H1 (cell line): ENCODE measurements at regions not wholly inside any gene's neighbourhood (a gene's known extent, or its start where the extent isn't known, plus 50 kb on each side); places are given as distances from the start of the nearest gene placed in this dataset.
A peak's percentile ranks its signal among the peaks of the same experiment; 100 is the strongest.

Source experiments
- CTCF ChIA-PET: fragments of 300-600 bp; sonication (Branson Sonifier 250); formaldehyde crosslinking; loops from one replicate; lab custom pipeline; 2021; ENCODE audit not compliant: partially characterized antibody; lab: Charles Lee
- POLR2A ChIA-PET: fragments of 300-600 bp; sonication (Branson Sonifier 250); formaldehyde crosslinking; loops from one replicate; lab custom pipeline; 2021; ENCODE audit warnings: inconsistent platforms; ENCODE audit not compliant: partially characterized antibody; lab: Charles Lee
- DNase-seq, 2 experiments: peaks; one replicate each; pipeline versions ENCODE4 v3.0.0 to v3.0.0-alpha.2; 2010 to 2022; ENCODE audit warnings: low spot score in 2 of 2, low read depth in 1 of 2, mixed read lengths in 1 of 2
- FAIRE-seq: peaks from 2 replicates; lab custom pipeline; 2011; peaks lifted over from hg19 to GRCh38; lab: Jason Lieb, UNC
- H2AFZ ChIP-seq: 2 replicates; pipeline ENCODE4 v1.8.1; 2012; ENCODE audit warnings: low read length, inconsistent platforms
- H2AK5ac ChIP-seq: 2 replicates; pipeline ENCODE4 v1.6.1; 2013; ENCODE audit warnings: low read depth, low read length
- H2BK120ac ChIP-seq: replicated peaks from 2 replicates; pipeline ENCODE3; 2013; ENCODE audit warnings: low read depth, low read length, inconsistent platforms
- H2BK12ac ChIP-seq: 2 replicates; pipeline ENCODE4 v1.6.1; 2013; ENCODE audit warnings: low read depth, low read length
- H2BK15ac ChIP-seq: 2 replicates; pipeline ENCODE4 v1.6.1; 2013; ENCODE audit warnings: low read length
- H2BK20ac ChIP-seq: 2 replicates; pipeline ENCODE4 v1.6.1; 2013; ENCODE audit warnings: low read length
- H2BK5ac ChIP-seq: 2 replicates; pipeline ENCODE4 v1.6.1; 2013; ENCODE audit warnings: low read depth, low read length
- H3K14ac ChIP-seq: 2 replicates; pipeline ENCODE4 v1.6.1; 2013; ENCODE audit warnings: inconsistent platforms; ENCODE audit not compliant: insufficient read length
- H3K18ac ChIP-seq: 2 replicates; pipeline ENCODE4 v1.6.1; 2013; ENCODE audit warnings: low read length; ENCODE audit errors: extremely low read depth
- H3K23ac ChIP-seq: 2 replicates; pipeline ENCODE4 v1.6.1; 2013; ENCODE audit warnings: inconsistent platforms; ENCODE audit not compliant: insufficient read length
- H3K23me2 ChIP-seq: 2 replicates; pipeline ENCODE4 v1.6.1; 2013; ENCODE audit warnings: low read depth, low read length
- H3K27ac ChIP-seq: 2 replicates; pipeline ENCODE4 v1.6.1; 2011; ENCODE audit warnings: low read depth, low read length, inconsistent platforms
- H3K27me3 ChIP-seq, 4 experiments: replicated peaks in 1 of 4; 1 replicate in 1 of 4; 2 replicates in 3 of 4; pipeline versions ENCODE4 v1.6.1 to v1.8.1; 2011 to 2013; ENCODE audit warnings: low read length in 3 of 4, mild to moderate bottlenecking in 3 of 4, inconsistent platforms in 2 of 4, mixed read lengths in 2 of 4, moderate library complexity in 1 of 4; ENCODE audit not compliant: control insufficient read depth in 3 of 4, insufficient read depth in 3 of 4; ENCODE audit errors: extremely low read depth in 1 of 4
- H3K36me3 ChIP-seq, 4 experiments: 2 replicates each; pipeline versions ENCODE4 v1.6.1 to v1.8.1; 2011 to 2013; ENCODE audit warnings: mild to moderate bottlenecking in 4 of 4, low read length in 3 of 4, moderate library complexity in 2 of 4, control low read depth in 1 of 4, inconsistent platforms in 1 of 4; ENCODE audit not compliant: insufficient read depth in 4 of 4, control insufficient read depth in 2 of 4
- H3K4ac ChIP-seq: replicated peaks from 2 replicates; pipeline ENCODE3; 2013; ENCODE audit warnings: low read length, low read depth, mixed read lengths, inconsistent platforms; ENCODE audit not compliant: insufficient read length
- H3K4me1 ChIP-seq, 4 experiments: replicated peaks in 1 of 4; 1 replicate in 1 of 4; 2 replicates in 3 of 4; pipeline versions ENCODE4 v1.6.1 to v1.8.1; 2011 to 2013; ENCODE audit warnings: low read length in 3 of 4, inconsistent platforms in 2 of 4, mixed read lengths in 1 of 4; ENCODE audit not compliant: insufficient read depth in 4 of 4, control insufficient read depth in 3 of 4
- H3K4me2 ChIP-seq, 2 experiments: 2 replicates each; pipeline versions ENCODE4 v1.6.1 to v1.8.1; 2011 to 2013; ENCODE audit warnings: low read depth in 2 of 2, low read length in 2 of 2, control low read depth in 1 of 2, inconsistent platforms in 1 of 2, mild to moderate bottlenecking in 1 of 2; ENCODE audit not compliant: insufficient read depth in 1 of 2
- H3K4me3 ChIP-seq, 4 experiments: fragments of 200-600, 300-600 bp in 1 of 4; sonication (generic), shearing (Covaris generic), sonication (Bioruptor Twin) in 1 of 4; 2 replicates each; pipeline versions ENCODE4 v1.5.1 to v1.8.1; 2011 to 2016; ENCODE audit warnings: low read length in 4 of 4, low read depth in 3 of 4, control low read depth in 2 of 4, inconsistent platforms in 2 of 4, mild to moderate bottlenecking in 2 of 4, mixed read lengths in 1 of 4, moderate library complexity in 1 of 4; ENCODE audit not compliant: insufficient read depth in 2 of 4; ENCODE audit errors: extremely low read depth in 1 of 4
- H3K56ac ChIP-seq: replicated peaks from 2 replicates; pipeline ENCODE3; 2013; ENCODE audit warnings: low read depth, mild to moderate bottlenecking, mixed read lengths, low read length, inconsistent platforms; ENCODE audit not compliant: insufficient read length
- H3K79me1 ChIP-seq: 2 replicates; pipeline ENCODE4 v1.6.1; 2013; ENCODE audit warnings: low read depth, low read length, control low read depth
- H3K79me2 ChIP-seq, 2 experiments: 2 replicates each; pipeline versions ENCODE4 v1.6.1 to v1.8.1; 2012 to 2013; ENCODE audit warnings: low read length in 2 of 2, mild to moderate bottlenecking in 2 of 2, inconsistent platforms in 1 of 2; ENCODE audit not compliant: insufficient read depth in 2 of 2, control insufficient read depth in 1 of 2
- H3K9ac ChIP-seq, 4 experiments: replicated peaks in 1 of 4; 1 replicate in 1 of 4; 2 replicates in 3 of 4; pipeline versions ENCODE4 v1.6.1 to v1.8.1; 2011 to 2013; ENCODE audit warnings: low read depth in 3 of 4, low read length in 3 of 4, control low read depth in 2 of 4, mild to moderate bottlenecking in 2 of 4, moderate library complexity in 2 of 4, inconsistent platforms in 1 of 4; ENCODE audit errors: extremely low read depth in 1 of 4
- H3K9me3 ChIP-seq, 2 experiments: 2 replicates each; pipeline versions ENCODE4 v1.6.1 to v1.8.1; 2012 to 2013; ENCODE audit warnings: mild to moderate bottlenecking in 2 of 2, moderate library complexity in 2 of 2, control low read depth in 1 of 2, inconsistent platforms in 1 of 2, low read depth in 1 of 2, low read length in 1 of 2, mixed read lengths in 1 of 2; ENCODE audit not compliant: insufficient read depth in 2 of 2
- H4K20me1 ChIP-seq, 2 experiments: replicated peaks in 1 of 2; 2 replicates each; pipeline versions ENCODE3 to v1.8.1; 2011 to 2013; ENCODE audit warnings: inconsistent platforms in 2 of 2, low read length in 2 of 2, mild to moderate bottlenecking in 1 of 2; ENCODE audit not compliant: insufficient read depth in 2 of 2, control insufficient read depth in 1 of 2
- H4K5ac ChIP-seq: 2 replicates; pipeline ENCODE4 v1.6.1; 2013; ENCODE audit warnings: low read length, low read depth, mixed read lengths, inconsistent platforms; ENCODE audit not compliant: insufficient read length
- H4K8ac ChIP-seq: 2 replicates; pipeline ENCODE4 v1.8.0; 2013; ENCODE audit warnings: mild to moderate bottlenecking, moderate library complexity, low read length, inconsistent platforms; ENCODE audit not compliant: insufficient read depth; ENCODE audit errors: extremely low read depth
- H4K91ac ChIP-seq: replicated peaks from 2 replicates; pipeline ENCODE3; 2013; ENCODE audit warnings: low read length, mixed read lengths, inconsistent platforms; ENCODE audit not compliant: insufficient read length
- CBX5 ChIP-seq: fragments of 300-800, 300-1000 bp; sonication (generic); IDR thresholded peaks from 2 replicates; pipeline ENCODE4 v1.7.1; 2016; ENCODE audit warnings: antibody characterized with exemption, low read length, low read depth
- CBX8 ChIP-seq: fragments of 300-800, 300-1000 bp; sonication (generic); IDR thresholded peaks from 2 replicates; pipeline ENCODE4 v1.7.1; 2016; ENCODE audit warnings: low read depth, low read length, borderline replicate concordance
- CEBPB ChIP-seq: IDR thresholded peaks from 2 replicates; pipeline ENCODE4 v1.6.1; 2012; ENCODE audit warnings: low read depth, low read length
- CHD1 ChIP-seq: IDR thresholded peaks from 2 replicates; pipeline ENCODE4 v1.6.1; 2012; ENCODE audit warnings: low read depth, low read length, improper control_type of control experiment
- E2F6 ChIP-seq: IDR thresholded peaks from 2 replicates; pipeline ENCODE4 v1.6.1; 2012; ENCODE audit warnings: inconsistent platforms
- EZH2 ChIP-seq: fragments of 200-600 bp; sonication (generic); IDR thresholded peaks from 2 replicates; pipeline ENCODE4 v1.7.1; 2012; ENCODE audit warnings: low read depth, mild to moderate bottlenecking, moderate library complexity, low read length, inconsistent platforms; ENCODE audit not compliant: severe bottlenecking
- JUN ChIP-seq: IDR thresholded peaks from 2 replicates; pipeline ENCODE4 v1.6.1; 2011; ENCODE audit warnings: low read depth, mild to moderate bottlenecking, improper control_type of control experiment, low read length
- RNF2 ChIP-seq: fragments of 200-900, 300-1000 bp; sonication (generic); IDR thresholded peaks from 2 replicates; pipeline ENCODE4 v1.7.1; 2016; ENCODE audit warnings: borderline replicate concordance, low read depth, mild to moderate bottlenecking, antibody characterized with exemption, low read length; ENCODE audit not compliant: poor library complexity, severe bottlenecking; ENCODE audit errors: missing control alignments
- SAP30 ChIP-seq: fragments of 300-600 bp; sonication (generic); IDR thresholded peaks from 2 replicates; pipeline ENCODE4 v1.7.1; 2012; ENCODE audit warnings: low read length, moderate library complexity, mild to moderate bottlenecking, inconsistent platforms; ENCODE audit not compliant: insufficient read depth, insufficient replicate concordance
- SP2 ChIP-seq: IDR thresholded peaks from 2 replicates; pipeline ENCODE4 v1.6.1; 2012; ENCODE audit warnings: mild to moderate bottlenecking, low read length, inconsistent platforms
- YY1 ChIP-seq: IDR thresholded peaks from 2 replicates; pipeline ENCODE4 v1.6.1; 2011; ENCODE audit warnings: low read depth, mild to moderate bottlenecking, low read length
- ZNF274 ChIP-seq: IDR thresholded peaks from 2 replicates; pipeline ENCODE4 v1.7.0; 2012; ENCODE audit warnings: low read length, borderline replicate concordance; ENCODE audit errors: extremely low read depth
- WGBS, 2 experiments: shearing (Covaris generic) in 1 of 2; methylation state at CpG; one replicate each; pipeline versions ENCODE4 v1.1.6 to v1.1.7; 2013 to 2015; ENCODE audit warnings: low lambda C conversion rate in 2 of 2, mixed read lengths in 2 of 2, inconsistent platforms in 1 of 2, low coverage in 1 of 2, missing lambda C conversion rate in 1 of 2; ENCODE audit not compliant: insufficient replicate concordance in 2 of 2, insufficient coverage in 1 of 2, insufficient read length in 1 of 2; ENCODE audit errors: extremely low coverage in 1 of 2, missing lambda C conversion rate in 1 of 2; 5-methylcytosine and 5-hydroxymethylcytosine counted together

GRCh38 chr6:22010102-22010501 is 286.7 kb downstream of the PRL start:
- Histone ChIP-seq H3K23me2 (no peaks in the 10 kb centered on the region), H3K79me1 (no peaks in the 10 kb centered on the region; the same call in 1 of the 2 replicates), H3K23ac (no peak overlapping the region), H2AFZ (no peak overlapping the region), H3K18ac (no peak overlapping the region), H3K14ac (no peak overlapping the region), H4K8ac (no peak overlapping the region), H2AK5ac (peak overlapping the region; percentile 80; the same call in 1 of the 2 replicates), H3K9me3 (no peaks in the 10 kb centered on the region), H3K56ac (no peak overlapping the region), H3K4me2 (no peak overlapping the region), H4K20me1 (no peaks in the 10 kb centered on the region), H2BK20ac (no peak overlapping the region), H3K9ac (no peak overlapping the region; a peak in 1 of 7 replicates), H4K91ac (peak overlapping the region; percentile 34), H3K27ac (no peak overlapping the region), H4K5ac (no peak overlapping the region), H3K27me3 (no peaks in the 10 kb centered on the region), H2BK15ac (no peak overlapping the region), H2BK5ac (no peak overlapping the region), H3K79me2 (peaks cover 0 to 23% of the 10 kb centered on the region in 2 experiments; a peak in 2 of 4 replicates), H3K4me1 (peaks cover 0 to 11% (median 4%) of the 10 kb centered on the region in 4 experiments; a peak in 4 of 7 replicates), H3K4ac (no peak overlapping the region), H2BK12ac (no peak overlapping the region; the same call in 1 of the 2 replicates), H3K4me3 (no peak overlapping the region), H2BK120ac (no peak overlapping the region), H3K36me3 (no peaks in the 10 kb centered on the region)
- TF ChIP-seq SP2 (no peak), CHD1 (no peak), ZNF274 (no peak), EZH2 (no peak), CEBPB (no peak), E2F6 (no peak), JUN (no peak), YY1 (no peak), CBX5 (no peak), SAP30 (no peak), RNF2 (no peak), CBX8 (no peak)
- WGBS, 2 experiments = 77% methylated on average over 3 of the region's 3 CpGs; no CpG with 5 or more reads in 1 of the 2 experiments
- no peak for DNase-seq
- ChIA-PET POLR2A (interaction anchor here (1.4 kb wide), 1 partner anchor 23 kb away, joined by 3 read pairs; no protein-coding TSS in a partner anchor), CTCF (no interaction called here)
- no peak for FAIRE-seq
